ENCODE measurements at regions not wholly inside any gene's neighbourhood (a gene's known extent, or its start where the extent isn't known, plus 50 kb on each side); places are given as distances from the start of the nearest gene placed in this dataset.
"Not testable (repeated sequence)": the region's sequence is repeated elsewhere in the genome, so short reads cannot be mapped to it uniquely, and the experiment has no call there.

DNA sequence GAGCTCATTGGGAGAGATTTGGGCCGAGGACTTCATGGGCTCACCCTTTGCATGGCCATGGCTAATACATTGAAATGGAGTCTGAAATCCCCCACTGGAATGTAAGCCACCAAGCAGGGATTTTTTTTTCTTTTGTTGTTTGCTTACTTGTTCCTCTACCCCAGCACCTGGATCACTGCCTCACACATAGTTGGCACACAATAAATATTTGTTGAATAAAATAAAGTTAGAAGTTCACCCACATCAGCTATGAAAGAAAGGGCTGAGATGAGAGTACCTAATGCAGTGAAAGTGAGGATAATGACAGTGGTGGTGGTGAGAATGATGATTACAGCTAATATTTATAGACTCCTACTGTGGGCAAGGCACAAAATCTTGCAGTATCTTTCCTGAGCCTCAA, 98.1 kb upstream of the ANXA1 start:
- DNase-seq, result no peak

- no peak for DNase-seq
Measured at GRCh38 chr9:73050887-73051550, 98.2 kb upstream of the ALDH1A1 start.

DNA sequence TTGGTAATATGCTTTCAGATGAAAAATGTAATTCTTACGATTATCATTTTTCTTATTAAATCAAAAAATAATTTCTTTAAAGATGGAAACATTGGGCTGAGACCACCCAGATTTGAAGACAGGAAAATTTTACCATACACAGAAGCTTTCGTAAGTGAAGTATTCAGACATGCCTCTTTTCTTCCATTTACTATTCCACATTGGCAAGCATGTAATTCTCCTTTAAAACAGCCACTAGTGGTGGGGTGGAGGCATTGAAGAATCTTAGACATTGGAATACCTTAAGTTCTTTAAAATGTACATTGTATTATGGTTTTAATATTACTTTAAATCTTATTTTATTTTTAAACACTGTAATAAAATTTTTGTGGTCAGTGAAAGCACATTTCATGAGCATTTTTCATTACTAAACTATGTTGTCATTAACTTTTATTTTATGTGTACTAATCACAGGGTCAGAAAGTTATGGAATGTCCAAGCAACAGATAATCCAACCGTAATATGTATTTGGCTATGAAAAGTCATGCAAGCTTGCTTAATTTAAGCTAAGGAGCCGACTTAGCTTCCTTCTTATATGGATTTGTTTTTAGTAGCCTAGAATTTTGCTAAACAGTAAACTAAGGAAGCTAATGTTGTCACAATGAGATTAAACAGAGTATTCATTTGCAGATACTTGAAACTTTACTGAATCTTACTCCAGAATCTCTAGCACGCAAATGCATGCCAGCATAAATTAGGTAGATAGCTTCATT, 97.4 kb upstream of the ALDH1A1 start:
- DNase-seq, result no peak

DNA sequence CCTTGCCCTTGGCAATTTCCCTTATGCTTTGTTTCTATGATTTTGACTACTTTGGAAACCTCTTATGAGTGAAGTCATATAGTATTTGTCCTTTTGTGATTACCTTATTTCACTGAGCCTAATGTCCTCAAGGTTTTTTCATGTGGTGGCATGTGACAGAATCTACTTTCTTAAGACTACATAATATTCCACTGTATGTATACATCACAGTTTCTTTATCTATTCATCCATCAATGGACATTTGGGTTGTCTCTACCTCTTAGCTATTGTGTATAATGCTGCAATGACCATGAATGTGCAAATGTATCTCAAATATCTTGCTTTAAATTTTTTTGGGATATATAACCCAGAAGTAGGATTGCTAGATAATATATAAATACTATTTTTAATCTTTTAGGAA, 96.4 kb upstream of the ALDH1A1 start:
- DNase-seq, result no peak

- no peak for DNase-seq
Measured at GRCh38 chr9:73046769-73047168, 93.9 kb upstream of the ALDH1A1 start.

GRCh38 chr9:73044776-73045175, 91.9 kb upstream of the ALDH1A1 start:
- not testable (repeated sequence) for DNase-seq

- no peak for DNase-seq
Measured at GRCh38 chr9:73042155-73042554, 89.3 kb upstream of the ALDH1A1 start.

- DNase-seq, result no peak
Measured at GRCh38 chr9:73039271-73040263, 86.7 kb upstream of the ALDH1A1 start.

- DNase-seq, result no peak
Measured at GRCh38 chr9:73038613-73039012, 85.8 kb upstream of the ALDH1A1 start.

DNA sequence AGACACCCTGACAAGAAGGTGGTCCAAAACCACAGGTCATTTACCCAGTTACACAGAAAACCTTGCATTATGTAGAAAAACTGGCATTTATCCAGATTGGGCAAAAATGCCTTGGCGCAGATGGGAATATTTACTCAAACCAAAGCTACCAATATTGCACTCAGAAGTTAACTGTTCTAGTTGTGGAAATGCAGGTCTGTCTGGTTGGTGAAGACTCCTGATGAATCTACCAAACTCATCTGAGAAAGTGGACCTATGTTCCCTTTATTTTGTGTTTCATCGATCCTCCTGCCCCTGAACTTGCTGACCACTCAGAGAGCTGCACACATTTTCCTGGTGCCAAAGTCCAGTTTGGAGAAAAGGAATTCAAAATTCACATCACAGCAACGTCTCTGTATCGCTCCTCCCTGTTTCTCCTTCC, 85.2 kb upstream of the ALDH1A1 start:
- no peak for DNase-seq

- no peak for DNase-seq
Measured at GRCh38 chr9:73037613-73038012, 84.8 kb upstream of the ALDH1A1 start.

DNA sequence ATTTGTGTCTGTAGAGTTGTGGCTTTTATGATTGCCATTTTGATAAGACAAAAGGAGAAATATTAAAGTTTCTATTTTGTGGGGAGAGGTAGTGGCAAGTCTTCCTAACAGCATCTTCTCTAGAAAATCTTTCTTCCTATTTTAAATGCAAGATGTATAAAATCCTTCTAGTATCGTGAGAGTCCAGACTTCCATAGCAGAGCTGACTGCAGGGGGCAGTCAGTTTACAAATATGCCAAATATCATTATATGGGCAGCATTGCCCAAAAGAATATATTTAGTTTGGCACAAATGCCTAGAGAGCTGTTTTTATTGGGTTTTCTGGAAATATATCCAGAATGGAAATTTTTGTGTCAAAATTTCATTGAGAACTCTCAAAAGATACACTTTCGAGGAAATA, 82.1 kb upstream of the ALDH1A1 start:
- no peak for DNase-seq

- DNase-seq, result no peak
Measured at GRCh38 chr9:73031350-73031749, 78.5 kb upstream of the ALDH1A1 start.

DNA sequence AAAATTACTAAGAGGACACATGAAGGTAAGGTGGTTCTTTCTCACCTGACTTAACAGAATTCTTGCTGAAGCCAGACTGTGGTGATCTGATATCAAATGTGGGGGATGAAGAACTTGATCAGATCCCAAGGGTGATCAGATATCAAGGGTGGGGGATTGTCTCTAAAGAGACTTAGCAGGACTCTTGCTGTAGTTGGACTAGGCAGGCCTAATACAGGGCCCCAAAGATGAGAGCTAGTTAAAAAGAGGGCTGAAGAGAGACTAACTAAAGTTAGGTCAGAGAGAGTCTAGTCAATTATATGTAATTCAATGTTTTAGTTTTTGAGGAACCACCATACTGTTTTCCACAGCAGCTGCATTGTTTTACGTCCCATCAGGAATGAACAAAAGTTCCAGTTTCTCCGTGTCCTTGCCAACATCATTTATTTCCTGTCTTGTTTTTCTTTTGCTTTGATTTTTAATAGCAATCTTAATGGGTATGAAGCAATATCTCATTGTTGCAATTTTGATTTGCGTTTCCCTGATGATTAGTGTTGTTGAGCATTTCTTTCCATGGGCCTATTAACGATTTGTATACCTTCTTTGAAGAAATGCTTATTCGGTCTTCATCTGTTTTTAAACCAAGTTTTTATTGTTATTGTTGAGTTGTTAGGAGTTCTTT, 77.6 kb upstream of the ALDH1A1 start:
- DNase-seq, result no peak

DNA sequence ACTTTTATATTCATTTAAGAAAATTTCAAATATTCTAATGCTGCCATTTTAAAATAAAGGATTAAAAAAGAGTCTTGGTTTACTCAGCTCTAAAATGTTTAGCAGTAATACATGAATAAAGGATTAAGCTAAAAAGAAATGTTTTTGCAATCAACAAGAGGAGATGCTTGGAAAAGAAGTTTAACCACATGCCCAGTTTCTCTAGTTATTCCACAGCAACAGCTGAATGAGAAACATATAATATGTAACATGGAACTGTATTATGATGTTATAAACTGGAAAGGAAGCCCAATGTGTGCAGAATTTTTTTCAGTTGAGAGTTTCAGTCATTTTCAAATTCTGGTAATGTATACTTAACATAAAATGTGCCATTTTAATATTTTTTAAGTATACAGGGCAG, 76.5 kb upstream of the ALDH1A1 start:
- DNase-seq, result no peak

DNA sequence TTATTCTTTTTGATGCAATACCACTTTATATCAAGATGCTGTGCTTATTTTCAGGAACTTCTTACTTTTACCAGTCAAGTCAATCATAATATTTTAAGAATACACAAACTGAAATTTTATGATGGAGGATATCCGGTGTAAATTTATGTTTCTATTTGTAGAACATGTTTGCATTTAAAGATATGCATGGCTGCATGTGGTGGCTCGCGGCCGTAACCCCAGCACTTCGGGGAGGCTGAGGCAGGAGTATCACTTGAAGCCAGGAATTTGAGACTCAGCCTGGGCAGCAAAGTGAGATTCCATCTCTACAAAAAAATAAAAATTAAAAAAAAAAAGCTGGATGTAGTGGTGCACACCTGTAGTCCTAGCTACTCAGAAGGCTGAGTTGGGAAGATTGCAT, 73.5 kb upstream of the ALDH1A1 start:
- no peak for DNase-seq

DNA sequence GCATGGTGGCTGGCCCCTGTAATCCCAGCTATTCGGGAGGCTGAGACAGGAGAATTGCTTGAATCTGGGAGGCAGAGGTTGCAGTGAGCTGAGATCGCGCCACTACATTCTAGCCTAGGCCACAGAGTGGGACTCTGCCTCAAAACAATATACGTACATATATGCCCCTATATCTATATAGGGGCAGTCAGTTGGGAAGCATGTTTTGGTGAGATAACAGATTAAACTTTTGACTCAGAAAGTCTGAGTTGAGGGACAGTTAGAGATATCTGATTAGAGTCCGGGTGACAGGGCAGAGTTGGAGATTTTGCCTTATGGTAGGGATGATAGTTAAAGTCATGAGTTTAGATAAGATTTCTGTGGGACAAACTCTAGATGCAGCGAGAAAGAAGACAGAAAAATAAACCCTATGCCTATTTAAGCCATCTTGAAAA, 71.8 kb upstream of the ALDH1A1 start:
- DNase-seq, result no peak

- no peak for DNase-seq
Measured at GRCh38 chr9:73023025-73023541, 70.2 kb upstream of the ALDH1A1 start.

- DNase-seq, result no peak
Measured at GRCh38 chr9:73022353-73022752, 69.5 kb upstream of the ALDH1A1 start.

DNA sequence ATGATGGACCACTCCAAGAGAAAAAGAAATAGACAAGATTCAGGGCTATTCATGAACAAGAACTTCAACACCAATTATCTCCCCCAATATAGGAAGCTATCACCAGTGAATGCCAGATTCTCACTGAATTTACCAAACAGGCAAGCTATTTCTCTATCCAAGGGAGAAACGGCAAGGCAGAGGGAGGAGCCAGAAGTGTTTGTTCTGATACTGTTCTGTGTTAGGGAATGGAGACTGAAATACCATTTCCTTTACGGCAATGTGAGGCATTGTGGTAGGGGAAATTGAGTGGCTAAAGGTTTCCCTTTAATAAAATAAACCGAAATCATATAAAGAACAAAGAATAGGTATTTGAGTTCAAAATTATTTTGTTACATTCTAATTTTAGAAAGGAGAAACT, 68.0 kb upstream of the ALDH1A1 start:
- DNase-seq, result no peak

- DNase-seq, result no peak
Measured at GRCh38 chr9:73014011-73014410, 61.2 kb upstream of the ALDH1A1 start.

DNA sequence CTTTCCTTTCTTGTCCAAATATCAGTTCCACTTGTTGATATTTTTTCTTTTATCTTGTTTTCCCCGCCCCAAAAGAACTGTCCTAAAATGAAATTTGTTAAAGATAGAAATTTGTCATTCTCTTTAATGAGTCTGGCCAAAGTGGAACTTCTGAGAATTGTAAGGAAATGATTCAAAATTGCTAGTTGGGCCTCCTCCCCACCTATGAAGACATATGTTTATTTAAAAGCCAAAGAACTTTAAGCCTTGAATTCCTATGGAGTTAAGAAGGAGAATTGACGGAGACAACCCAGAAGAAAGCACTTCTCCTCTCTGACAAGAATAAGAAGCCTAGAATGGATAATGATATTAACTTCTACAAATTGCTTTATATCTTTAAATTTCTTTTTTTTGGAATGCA, 59.1 kb upstream of the ALDH1A1 start:
- DNase-seq, result no peak
